HG03354 (cell line): ENCODE measurements at regions not wholly inside any gene's neighbourhood (a gene's known extent, or its start where the extent isn't known, plus 50 kb on each side); places are given as distances from the start of the nearest gene placed in this dataset.

ENCODE experiments used
- ATAC-seq: cut with Tn5 transposase; IDR thresholded peaks from one replicate; pipeline ENCODE4 v1.9.1; 2021; ENCODE audit warnings: mild to moderate bottlenecking; ENCODE audit not compliant: unreplicated experiment, poor library complexity, severe bottlenecking

- no peak for ATAC-seq
Observed at GRCh38 chr7:19249281-19249680, 104.1 kb upstream of the FERD3L start.

- ATAC-seq: no peak
Observed at GRCh38 chr7:19248681-19249080, 103.5 kb upstream of the FERD3L start.

- ATAC-seq: no peak
Observed at GRCh38 chr7:19248115-19248514, 102.9 kb upstream of the FERD3L start.

GRCh38 chr7:19247017-19247416 is 101.8 kb upstream of the FERD3L start:
- no peak for ATAC-seq

GRCh38 chr7:19242246-19242645 is 97.0 kb upstream of the FERD3L start:
- ATAC-seq: no peak

- ATAC-seq: no peak
Observed at GRCh38 chr7:19239951-19240350, 94.7 kb upstream of the FERD3L start.

GRCh38 chr7:19235680-19236079 is 90.5 kb upstream of the FERD3L start:
- no peak for ATAC-seq

- ATAC-seq: no peak
Observed at GRCh38 chr7:19224951-19225350, 79.7 kb upstream of the FERD3L start.

GRCh38 chr7:19215412-19215811 is 70.2 kb upstream of the FERD3L start:
- ATAC-seq: no peak

GRCh38 chr7:19213746-19214145 is 68.5 kb upstream of the FERD3L start:
- no peak for ATAC-seq

GRCh38 chr7:19210893-19211413 is 65.7 kb upstream of the FERD3L start:
- ATAC-seq: no peak

- ATAC-seq: no peak
Observed at GRCh38 chr7:19209166-19209696, 64.0 kb upstream of the FERD3L start.

GRCh38 chr7:19206721-19207120 is 61.5 kb upstream of the FERD3L start:
- no peak for ATAC-seq

- ATAC-seq: no peak
Observed at GRCh38 chr7:19203686-19204085, 58.5 kb upstream of the FERD3L start.

- ATAC-seq: no peak
Observed at GRCh38 chr7:19202599-19202998, 57.4 kb upstream of the FERD3L start.
